H1 (cell line): ENCODE measurements at regions not wholly inside any gene's neighbourhood (a gene's known extent, or its start where the extent isn't known, plus 50 kb on each side); places are given as distances from the start of the nearest gene placed in this dataset.

Experiments
- CTCF ChIA-PET: fragments of 300-600 bp; sonication (Branson Sonifier 250); formaldehyde crosslinking; loops from one replicate; lab custom pipeline; 2021; ENCODE audit not compliant: partially characterized antibody; lab: Charles Lee
- POLR2A ChIA-PET: fragments of 300-600 bp; sonication (Branson Sonifier 250); formaldehyde crosslinking; loops from one replicate; lab custom pipeline; 2021; ENCODE audit warnings: inconsistent platforms; ENCODE audit not compliant: partially characterized antibody; lab: Charles Lee
- DNase-seq, 2 experiments: peaks; one replicate each; pipeline versions ENCODE4 v3.0.0 to v3.0.0-alpha.2; 2010 to 2022; ENCODE audit warnings: low spot score in 2 of 2, low read depth in 1 of 2, mixed read lengths in 1 of 2
- FAIRE-seq: peaks from 2 replicates; lab custom pipeline; 2011; peaks lifted over from hg19 to GRCh38; lab: Jason Lieb, UNC
- H2AFZ ChIP-seq: 2 replicates; pipeline ENCODE4 v1.8.1; 2012; ENCODE audit warnings: low read length, inconsistent platforms
- H2AK5ac ChIP-seq: 2 replicates; pipeline ENCODE4 v1.6.1; 2013; ENCODE audit warnings: low read depth, low read length
- H2BK120ac ChIP-seq: replicated peaks from 2 replicates; pipeline ENCODE3; 2013; ENCODE audit warnings: low read depth, low read length, inconsistent platforms
- H2BK12ac ChIP-seq: 2 replicates; pipeline ENCODE4 v1.6.1; 2013; ENCODE audit warnings: low read depth, low read length
- H2BK15ac ChIP-seq: 2 replicates; pipeline ENCODE4 v1.6.1; 2013; ENCODE audit warnings: low read length
- H2BK20ac ChIP-seq: 2 replicates; pipeline ENCODE4 v1.6.1; 2013; ENCODE audit warnings: low read length
- H2BK5ac ChIP-seq: 2 replicates; pipeline ENCODE4 v1.6.1; 2013; ENCODE audit warnings: low read depth, low read length
- H3K14ac ChIP-seq: 2 replicates; pipeline ENCODE4 v1.6.1; 2013; ENCODE audit warnings: inconsistent platforms; ENCODE audit not compliant: insufficient read length
- H3K18ac ChIP-seq: 2 replicates; pipeline ENCODE4 v1.6.1; 2013; ENCODE audit warnings: low read length; ENCODE audit errors: extremely low read depth
- H3K23ac ChIP-seq: 2 replicates; pipeline ENCODE4 v1.6.1; 2013; ENCODE audit warnings: inconsistent platforms; ENCODE audit not compliant: insufficient read length
- H3K23me2 ChIP-seq: 2 replicates; pipeline ENCODE4 v1.6.1; 2013; ENCODE audit warnings: low read depth, low read length
- H3K27ac ChIP-seq: 2 replicates; pipeline ENCODE4 v1.6.1; 2011; ENCODE audit warnings: low read depth, low read length, inconsistent platforms
- H3K27me3 ChIP-seq, 4 experiments: replicated peaks in 1 of 4; 1 replicate in 1 of 4; 2 replicates in 3 of 4; pipeline versions ENCODE4 v1.6.1 to v1.8.1; 2011 to 2013; ENCODE audit warnings: low read length in 3 of 4, mild to moderate bottlenecking in 3 of 4, inconsistent platforms in 2 of 4, mixed read lengths in 2 of 4, moderate library complexity in 1 of 4; ENCODE audit not compliant: control insufficient read depth in 3 of 4, insufficient read depth in 3 of 4; ENCODE audit errors: extremely low read depth in 1 of 4
- H3K36me3 ChIP-seq, 4 experiments: 2 replicates each; pipeline versions ENCODE4 v1.6.1 to v1.8.1; 2011 to 2013; ENCODE audit warnings: mild to moderate bottlenecking in 4 of 4, low read length in 3 of 4, moderate library complexity in 2 of 4, control low read depth in 1 of 4, inconsistent platforms in 1 of 4; ENCODE audit not compliant: insufficient read depth in 4 of 4, control insufficient read depth in 2 of 4
- H3K4ac ChIP-seq: replicated peaks from 2 replicates; pipeline ENCODE3; 2013; ENCODE audit warnings: low read length, low read depth, mixed read lengths, inconsistent platforms; ENCODE audit not compliant: insufficient read length
- H3K4me1 ChIP-seq, 4 experiments: replicated peaks in 1 of 4; 1 replicate in 1 of 4; 2 replicates in 3 of 4; pipeline versions ENCODE4 v1.6.1 to v1.8.1; 2011 to 2013; ENCODE audit warnings: low read length in 3 of 4, inconsistent platforms in 2 of 4, mixed read lengths in 1 of 4; ENCODE audit not compliant: insufficient read depth in 4 of 4, control insufficient read depth in 3 of 4
- H3K4me2 ChIP-seq, 2 experiments: 2 replicates each; pipeline versions ENCODE4 v1.6.1 to v1.8.1; 2011 to 2013; ENCODE audit warnings: low read depth in 2 of 2, low read length in 2 of 2, control low read depth in 1 of 2, inconsistent platforms in 1 of 2, mild to moderate bottlenecking in 1 of 2; ENCODE audit not compliant: insufficient read depth in 1 of 2
- H3K4me3 ChIP-seq, 4 experiments: fragments of 200-600, 300-600 bp in 1 of 4; sonication (generic), shearing (Covaris generic), sonication (Bioruptor Twin) in 1 of 4; 2 replicates each; pipeline versions ENCODE4 v1.5.1 to v1.8.1; 2011 to 2016; ENCODE audit warnings: low read length in 4 of 4, low read depth in 3 of 4, control low read depth in 2 of 4, inconsistent platforms in 2 of 4, mild to moderate bottlenecking in 2 of 4, mixed read lengths in 1 of 4, moderate library complexity in 1 of 4; ENCODE audit not compliant: insufficient read depth in 2 of 4; ENCODE audit errors: extremely low read depth in 1 of 4
- H3K56ac ChIP-seq: replicated peaks from 2 replicates; pipeline ENCODE3; 2013; ENCODE audit warnings: low read depth, mild to moderate bottlenecking, mixed read lengths, low read length, inconsistent platforms; ENCODE audit not compliant: insufficient read length
- H3K79me1 ChIP-seq: 2 replicates; pipeline ENCODE4 v1.6.1; 2013; ENCODE audit warnings: low read depth, low read length, control low read depth
- H3K79me2 ChIP-seq, 2 experiments: 2 replicates each; pipeline versions ENCODE4 v1.6.1 to v1.8.1; 2012 to 2013; ENCODE audit warnings: low read length in 2 of 2, mild to moderate bottlenecking in 2 of 2, inconsistent platforms in 1 of 2; ENCODE audit not compliant: insufficient read depth in 2 of 2, control insufficient read depth in 1 of 2
- H3K9ac ChIP-seq, 4 experiments: replicated peaks in 1 of 4; 1 replicate in 1 of 4; 2 replicates in 3 of 4; pipeline versions ENCODE4 v1.6.1 to v1.8.1; 2011 to 2013; ENCODE audit warnings: low read depth in 3 of 4, low read length in 3 of 4, control low read depth in 2 of 4, mild to moderate bottlenecking in 2 of 4, moderate library complexity in 2 of 4, inconsistent platforms in 1 of 4; ENCODE audit errors: extremely low read depth in 1 of 4
- H3K9me3 ChIP-seq, 2 experiments: 2 replicates each; pipeline versions ENCODE4 v1.6.1 to v1.8.1; 2012 to 2013; ENCODE audit warnings: mild to moderate bottlenecking in 2 of 2, moderate library complexity in 2 of 2, control low read depth in 1 of 2, inconsistent platforms in 1 of 2, low read depth in 1 of 2, low read length in 1 of 2, mixed read lengths in 1 of 2; ENCODE audit not compliant: insufficient read depth in 2 of 2
- H4K20me1 ChIP-seq, 2 experiments: replicated peaks in 1 of 2; 2 replicates each; pipeline versions ENCODE3 to v1.8.1; 2011 to 2013; ENCODE audit warnings: inconsistent platforms in 2 of 2, low read length in 2 of 2, mild to moderate bottlenecking in 1 of 2; ENCODE audit not compliant: insufficient read depth in 2 of 2, control insufficient read depth in 1 of 2
- H4K5ac ChIP-seq: 2 replicates; pipeline ENCODE4 v1.6.1; 2013; ENCODE audit warnings: low read length, low read depth, mixed read lengths, inconsistent platforms; ENCODE audit not compliant: insufficient read length
- H4K8ac ChIP-seq: 2 replicates; pipeline ENCODE4 v1.8.0; 2013; ENCODE audit warnings: mild to moderate bottlenecking, moderate library complexity, low read length, inconsistent platforms; ENCODE audit not compliant: insufficient read depth; ENCODE audit errors: extremely low read depth
- H4K91ac ChIP-seq: replicated peaks from 2 replicates; pipeline ENCODE3; 2013; ENCODE audit warnings: low read length, mixed read lengths, inconsistent platforms; ENCODE audit not compliant: insufficient read length
- BRCA1 ChIP-seq: IDR thresholded peaks from 2 replicates; pipeline ENCODE4 v1.6.1; 2012; ENCODE audit warnings: low read depth, low read length, improper control_type of control experiment
- CHD2 ChIP-seq: IDR thresholded peaks from 2 replicates; pipeline ENCODE4 v1.6.1; 2012; ENCODE audit warnings: low read length, improper control_type of control experiment
- HDAC2 ChIP-seq, 2 experiments: fragments of 300-600 bp in 1 of 2; sonication (generic) in 1 of 2; IDR thresholded peaks; 2 replicates each; pipeline ENCODE4 v1.6.1; 2011 to 2012; ENCODE audit warnings: low read depth in 2 of 2, low read length in 2 of 2, mild to moderate bottlenecking in 2 of 2, moderate library complexity in 2 of 2, borderline replicate concordance in 1 of 2, inconsistent platforms in 1 of 2
- KDM1A ChIP-seq: fragments of 200-600, 300-600 bp; sonication (generic); IDR thresholded peaks from 2 replicates; pipeline ENCODE4 v1.7.1; 2016; ENCODE audit warnings: mild to moderate bottlenecking, low read length, borderline replicate concordance
- MAFK ChIP-seq: IDR thresholded peaks from 2 replicates; pipeline ENCODE4 v1.6.1; 2012; ENCODE audit warnings: low read depth, mild to moderate bottlenecking, improper control_type of control experiment, low read length
- SAP30 ChIP-seq: fragments of 300-600 bp; sonication (generic); IDR thresholded peaks from 2 replicates; pipeline ENCODE4 v1.7.1; 2012; ENCODE audit warnings: low read length, moderate library complexity, mild to moderate bottlenecking, inconsistent platforms; ENCODE audit not compliant: insufficient read depth, insufficient replicate concordance
- SP4 ChIP-seq: IDR thresholded peaks from 2 replicates; pipeline ENCODE4 v1.6.1; 2012; ENCODE audit warnings: low read length, inconsistent platforms
- WGBS, 2 experiments: shearing (Covaris generic) in 1 of 2; methylation state at CpG; one replicate each; pipeline versions ENCODE4 v1.1.6 to v1.1.7; 2013 to 2015; ENCODE audit warnings: low lambda C conversion rate in 2 of 2, mixed read lengths in 2 of 2, inconsistent platforms in 1 of 2, low coverage in 1 of 2, missing lambda C conversion rate in 1 of 2; ENCODE audit not compliant: insufficient replicate concordance in 2 of 2, insufficient coverage in 1 of 2, insufficient read length in 1 of 2; ENCODE audit errors: extremely low coverage in 1 of 2, missing lambda C conversion rate in 1 of 2; 5-methylcytosine and 5-hydroxymethylcytosine counted together

- POLR2A ChIA-PET = no interaction called here
These were observed 67.9 kb upstream of the CHL1 start for GRCh38 chr3:128515-129172.

More at GRCh38 chr3:128515-129172, 67.9 kb upstream of the CHL1 start:
- Histone ChIP-seq H3K9me3 (no peaks in the 10 kb centered on the region), H2BK120ac (no peak overlapping the region), H4K91ac (no peak overlapping the region), H3K4ac (no peak overlapping the region), H4K20me1 (no peaks in the 10 kb centered on the region), H3K27me3 (no peaks in the 10 kb centered on the region), H2AK5ac (no peak overlapping the region), H3K79me2 (no peaks in the 10 kb centered on the region), H2BK20ac (no peak overlapping the region), H3K14ac (no peak overlapping the region), H3K23ac (no peak overlapping the region), H2BK5ac (no peak overlapping the region), H3K23me2 (no peaks in the 10 kb centered on the region), H3K9ac (no peak overlapping the region), H4K5ac (no peak overlapping the region), H2BK12ac (no peak overlapping the region), H3K4me3 (no peak overlapping the region), H3K27ac (no peak overlapping the region), H3K56ac (no peak overlapping the region), H2BK15ac (no peak overlapping the region), H3K79me1 (no peaks in the 10 kb centered on the region), H3K36me3 (no peaks in the 10 kb centered on the region), H4K8ac (no peak overlapping the region), H3K4me1 (peaks cover 0 to 4% (median 0%) of the 10 kb centered on the region in 4 experiments; a peak in 2 of 7 replicates), H3K18ac (no peak overlapping the region), H3K4me2 (no peak overlapping the region), H2AFZ (no peak overlapping the region)
- FAIRE-seq (no peak), DNase-seq (no peak)
- CTCF ChIA-PET = no interaction called here
- 65% methylated on average over 3 of the region's 3 CpGs; no CpG with 5 or more reads in 1 of the 2 experiments for WGBS, 2 experiments
- TF ChIP-seq SP4 (no peak), MAFK (no peak), BRCA1 (no peak), CHD2 (no peak), HDAC2 (IDR thresholded peaks at IDR 0.05; ENCODE audit: borderline replicate concordance in 1 of 2, low read depth in 2 of 2, low read length in 2 of 2) (no peak), KDM1A (no peak), SAP30 (no peak)
